Vagina (tissue), 2 donors: ENCODE measurements at regions not wholly inside any gene's neighbourhood (a gene's known extent, or its start where the extent isn't known, plus 50 kb on each side); places are given as distances from the start of the nearest gene placed in this dataset.

Experiments
- DNase-seq, 2 donors: peaks; one replicate each; pipeline ENCODE4 v3.0.0-alpha.2; 2017; ENCODE audit errors: extremely low spot score in 2 of 2
- H3K27ac ChIP-seq: fragments of 200-600 bp; sonication (generic); one replicate; pipeline ENCODE4 v1.5.1; 2019
- H3K27me3 ChIP-seq: fragments of 200-600 bp; sonication (generic); one replicate; pipeline ENCODE4 v1.5.1; 2019
- H3K36me3 ChIP-seq, 2 donors: fragments of 200-600 bp; sonication (generic); one replicate each; pipeline ENCODE4 v1.5.1; 2017 to 2019
- H3K4me1 ChIP-seq: fragments of 200-600 bp; sonication (generic); one replicate; pipeline ENCODE4 v1.5.1; 2019
- H3K4me3 ChIP-seq, 2 donors: fragments of 200-600 bp; sonication (generic); 1 replicate in 1 of 2; 2 replicates in 1 of 2; pipeline ENCODE4 v1.5.1; 2016 to 2019
- H3K9me3 ChIP-seq: fragments of 200-600 bp; sonication (generic); one replicate; pipeline ENCODE4 v1.5.1; 2019
- CTCF ChIP-seq, 3 experiments: fragments of 450-650 bp in 2 of 3; fragments of 200-600 bp in 1 of 3; sonication (generic) in 1 of 3; IDR thresholded peaks; one replicate each; pipeline ENCODE4 v1.5.1; 2017 to 2019; ENCODE audit warnings: antibody characterized with exemption in 3 of 3, mild to moderate bottlenecking in 2 of 3, moderate library complexity in 2 of 3
- POLR2A ChIP-seq, 2 donors: fragments of 450-650 bp; IDR thresholded peaks; one replicate each; pipeline ENCODE4 v1.6.1; 2017; ENCODE audit warnings: antibody characterized with exemption in 2 of 2, mild to moderate bottlenecking in 2 of 2, moderate library complexity in 2 of 2
- POLR2AphosphoS5 ChIP-seq, 2 donors: sonication (generic); formaldehyde crosslinking; IDR thresholded peaks; one replicate each; pipeline ENCODE4 v1.9.0; 2017; ENCODE audit warnings: antibody characterized with exemption in 2 of 2, mild to moderate bottlenecking in 2 of 2, low read depth in 1 of 2; ENCODE audit not compliant: insufficient read depth in 1 of 2
- intact Hi-C: fragments of 100-400 bp; cut with DNase I; formaldehyde crosslinking; loops from one replicate; pipeline ENCODE4 v1.15.1; 2023

GRCh38 chr10:78814407-78814806, 254.4 kb upstream of the ZMIZ1 start:
- no peak for DNase-seq
- TF ChIP-seq POLR2A (IDR thresholded peaks at IDR 0.05) (no peak), POLR2AphosphoS5 (IDR thresholded peaks at IDR 0.05; ENCODE audit: insufficient read depth in 1 of 2, low read depth in 1 of 2) (no peak), CTCF (IDR thresholded peaks at IDR 0.05) (no peak)
- Histone ChIP-seq H3K27me3 (no peaks in the 10 kb centered on the region), H3K9me3 (no peaks in the 10 kb centered on the region), H3K4me1 (peaks cover 11% of the 10 kb centered on the region), H3K36me3 (no peaks in the 10 kb centered on the region), H3K4me3 (no peak overlapping the region), H3K27ac (no peak overlapping the region)
- intact Hi-C loops, result no loop called here

- intact Hi-C loops, result no loop called here
- no peak for TF ChIP-seq POLR2A (IDR thresholded peaks at IDR 0.05)
- TF ChIP-seq POLR2AphosphoS5 (IDR thresholded peaks at IDR 0.05; ENCODE audit: insufficient read depth in 1 of 2, low read depth in 1 of 2), result no peak
- no peak for TF ChIP-seq CTCF (IDR thresholded peaks at IDR 0.05)
- H3K9me3 ChIP-seq, result no peaks in the 10 kb centered on the region
- no peaks in the 10 kb centered on the region for H3K27me3 ChIP-seq
- H3K27ac ChIP-seq, result peak overlapping the region; percentile 20
- H3K4me1 ChIP-seq, result peaks cover 10% of the 10 kb centered on the region
- no peak overlapping the region for H3K4me3 ChIP-seq
- H3K36me3 ChIP-seq, result no peaks in the 10 kb centered on the region
- no peak for DNase-seq
Observed at GRCh38 chr10:78815702-78816334, 252.9 kb upstream of the ZMIZ1 start.

GRCh38 chr10:78817361-78817760, 251.4 kb upstream of the ZMIZ1 start:
- Histone ChIP-seq H3K4me3 (no peak overlapping the region), H3K9me3 (no peaks in the 10 kb centered on the region), H3K4me1 (peaks cover 10% of the 10 kb centered on the region), H3K36me3 (no peaks in the 10 kb centered on the region), H3K27ac (peak overlapping the region; percentile 20), H3K27me3 (no peaks in the 10 kb centered on the region)
- intact Hi-C loops, result no loop called here
- no peak for TF ChIP-seq POLR2A (IDR thresholded peaks at IDR 0.05)
- no peak for TF ChIP-seq CTCF (IDR thresholded peaks at IDR 0.05)
- peak in 1 of 2 donors; percentile 51 for TF ChIP-seq POLR2AphosphoS5 (IDR thresholded peaks at IDR 0.05; ENCODE audit: insufficient read depth in 1 of 2, low read depth in 1 of 2)
- DNase-seq, result peak in 1 of 2 donors; percentile 92

- no peak for DNase-seq
- Histone ChIP-seq H3K27me3 (no peaks in the 10 kb centered on the region), H3K9me3 (no peaks in the 10 kb centered on the region), H3K36me3 (no peaks in the 10 kb centered on the region), H3K27ac (peak overlapping the region; percentile 20), H3K4me1 (peaks cover 10% of the 10 kb centered on the region), H3K4me3 (no peak overlapping the region)
- intact Hi-C loops, result loop anchor here (2.0 kb wide), 1 partner anchor 35 kb away; no protein-coding TSS in a partner anchor
- TF ChIP-seq CTCF (IDR thresholded peaks at IDR 0.05) (no peak), POLR2AphosphoS5 (IDR thresholded peaks at IDR 0.05; ENCODE audit: insufficient read depth in 1 of 2, low read depth in 1 of 2) (no peak), POLR2A (IDR thresholded peaks at IDR 0.05) (no peak)
Observed at GRCh38 chr10:78817804-78818203, 251.0 kb upstream of the ZMIZ1 start.

- no peak for DNase-seq
- TF ChIP-seq POLR2A (IDR thresholded peaks at IDR 0.05) (no peak), POLR2AphosphoS5 (IDR thresholded peaks at IDR 0.05; ENCODE audit: insufficient read depth in 1 of 2, low read depth in 1 of 2) (no peak), CTCF (IDR thresholded peaks at IDR 0.05) (no peak)
- Histone ChIP-seq H3K4me3 (no peak overlapping the region), H3K36me3 (no peaks in the 10 kb centered on the region), H3K4me1 (peaks cover 10% of the 10 kb centered on the region), H3K9me3 (no peaks in the 10 kb centered on the region), H3K27ac (no peak overlapping the region), H3K27me3 (no peaks in the 10 kb centered on the region)
- intact Hi-C loops, result loop anchor here (2.0 kb wide), 1 partner anchor 33 kb away; no protein-coding TSS in a partner anchor
Observed at GRCh38 chr10:78819361-78820006, 249.3 kb upstream of the ZMIZ1 start.
